ENCODE measurements at regions not wholly inside any gene's neighbourhood (a gene's known extent, or its start where the extent isn't known, plus 50 kb on each side); places are given as distances from the start of the nearest gene placed in this dataset.

DNA sequence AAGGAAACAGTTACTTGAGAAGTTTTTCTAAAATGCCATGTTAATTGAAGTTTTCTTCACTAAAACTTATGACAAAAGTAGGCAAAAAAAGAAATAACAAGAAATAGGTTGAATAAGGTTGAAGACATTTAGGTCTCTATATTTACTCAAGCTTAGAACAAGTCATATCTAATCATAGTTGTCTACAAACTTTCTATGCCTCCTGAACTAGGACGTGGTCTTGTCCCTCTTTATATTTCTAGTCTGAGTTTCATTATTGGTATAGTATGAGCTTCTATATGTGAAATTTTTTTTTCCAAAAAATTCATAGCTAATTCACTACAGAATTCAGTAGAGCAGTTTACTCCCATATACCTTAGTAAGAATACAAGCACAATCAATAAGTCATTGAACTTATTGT lies 836.4 kb downstream of the SLITRK6 start:
- TF ChIP-seq POLR2AphosphoS5 (IDR thresholded peaks at IDR 0.05; ENCODE audit: borderline replicate concordance, low read depth, low read length), result no peak
- no peak for TF ChIP-seq EZH2 (IDR thresholded peaks at IDR 0.05)
